DMS79 treated with DMSO at 0.1 percent for 48 hours (cell line): ENCODE measurements at regions not wholly inside any gene's neighbourhood (a gene's known extent, or its start where the extent isn't known, plus 50 kb on each side); places are given as distances from the start of the nearest gene placed in this dataset.
"Not testable (repeated sequence)": the region's sequence is repeated elsewhere in the genome, so short reads cannot be mapped to it uniquely, and the experiment has no call there.

Experiments used
- DNase-seq: peaks from one replicate; lab custom pipeline; 2025; lab: John Stamatoyannopoulos, UW

- no peak for DNase-seq
Measured at GRCh38 chr9:30799527-30800101, 1584.8 kb upstream of the ACO1 start.

GRCh38 chr9:30800421-30800820 lies 1584.0 kb upstream of the ACO1 start:
- no peak for DNase-seq

GRCh38 chr9:30812821-30813220 lies 1571.6 kb upstream of the ACO1 start:
- DNase-seq, result no peak

GRCh38 chr9:30815585-30815984 lies 1568.9 kb upstream of the ACO1 start:
- no peak for DNase-seq

GRCh38 chr9:30845136-30845535 lies 1539.3 kb upstream of the ACO1 start:
- no peak for DNase-seq

- DNase-seq, result no peak
Measured at GRCh38 chr9:30846651-30847050, 1537.8 kb upstream of the ACO1 start.

- DNase-seq, result no peak
Measured at GRCh38 chr9:30851600-30851999, 1532.8 kb upstream of the ACO1 start.

GRCh38 chr9:30900706-30901105 lies 1483.7 kb upstream of the ACO1 start:
- DNase-seq, result no peak

GRCh38 chr9:30913331-30913730 lies 1471.1 kb upstream of the ACO1 start:
- no peak for DNase-seq

GRCh38 chr9:30915451-30915850 lies 1469.0 kb upstream of the ACO1 start:
- DNase-seq, result no peak

- no peak for DNase-seq
Measured at GRCh38 chr9:30925126-30925525, 1459.3 kb upstream of the ACO1 start.

GRCh38 chr9:30925635-30926034 lies 1458.8 kb upstream of the ACO1 start:
- no peak for DNase-seq

- no peak for DNase-seq
Measured at GRCh38 chr9:30928045-30928444, 1456.4 kb upstream of the ACO1 start.

GRCh38 chr9:30932226-30932625 lies 1452.2 kb upstream of the ACO1 start:
- DNase-seq, result no peak

- no peak for DNase-seq
Measured at GRCh38 chr9:30935730-30936129, 1448.7 kb upstream of the ACO1 start.

- no peak for DNase-seq
Measured at GRCh38 chr9:30937106-30937505, 1447.3 kb upstream of the ACO1 start.

GRCh38 chr9:30942852-30943251 lies 1441.6 kb upstream of the ACO1 start:
- not testable (repeated sequence) for DNase-seq

- no peak for DNase-seq
Measured at GRCh38 chr9:30943446-30944224, 1440.8 kb upstream of the ACO1 start.

- no peak for DNase-seq
Measured at GRCh38 chr9:30944225-30944569, 1440.2 kb upstream of the ACO1 start.

- no peak for DNase-seq
Measured at GRCh38 chr9:30944741-30945280, 1439.6 kb upstream of the ACO1 start.

GRCh38 chr9:30964332-30964731 lies 1420.1 kb upstream of the ACO1 start:
- no peak for DNase-seq

GRCh38 chr9:30967476-30967875 lies 1417.0 kb upstream of the ACO1 start:
- no peak for DNase-seq

- no peak for DNase-seq
Measured at GRCh38 chr9:30970186-30970585, 1414.3 kb upstream of the ACO1 start.

- DNase-seq, result no peak
Measured at GRCh38 chr9:30970812-30971211, 1413.6 kb upstream of the ACO1 start.
